Loucy (cell line): ENCODE measurements at regions not wholly inside any gene's neighbourhood (a gene's known extent, or its start where the extent isn't known, plus 50 kb on each side); places are given as distances from the start of the nearest gene placed in this dataset.

Experiments used
- H2AFZ ChIP-seq: fragments of 200-600 bp; sonication (generic); 2 replicates; pipeline ENCODE4 v1.6.0; 2016; ENCODE audit warnings: antibody characterized with exemption, mild to moderate bottlenecking, low read length, moderate library complexity
- H3F3A ChIP-seq: fragments of 200-600 bp; 2 replicates; pipeline ENCODE4 v1.6.0; 2016; ENCODE audit warnings: antibody characterized with exemption, low read depth, mild to moderate bottlenecking
- H3K27me3 ChIP-seq: fragments of 200-600 bp; sonication (generic); 2 replicates; pipeline ENCODE4 v1.6.1; 2014; ENCODE audit warnings: low read length, mild to moderate bottlenecking; ENCODE audit not compliant: insufficient read depth, poor library complexity, severe bottlenecking
- H3K36me3 ChIP-seq: fragments of 200-600 bp; sonication (generic); 2 replicates; pipeline ENCODE4 v1.6.1; 2016; ENCODE audit warnings: low read length; ENCODE audit not compliant: insufficient read depth
- H3K4me1 ChIP-seq: fragments of 200-600 bp; sonication (generic); 2 replicates; pipeline ENCODE4 v1.5.1; 2014; ENCODE audit warnings: low read length, mild to moderate bottlenecking; ENCODE audit not compliant: insufficient read depth, poor library complexity, severe bottlenecking
- H3K4me2 ChIP-seq: fragments of 200-600 bp; sonication (generic); 2 replicates; pipeline ENCODE4 v1.6.0; 2014; ENCODE audit warnings: antibody characterized with exemption, low read length, low read depth, mild to moderate bottlenecking; ENCODE audit not compliant: poor library complexity, severe bottlenecking
- H3K4me3 ChIP-seq: fragments of 200-600 bp; sonication (generic); 2 replicates; pipeline ENCODE4 v1.5.1; 2014; ENCODE audit warnings: low read length, mild to moderate bottlenecking, mixed read lengths; ENCODE audit not compliant: poor library complexity, severe bottlenecking
- H3K79me2 ChIP-seq: fragments of 200-600 bp; sonication (generic); 2 replicates; pipeline ENCODE4 v1.6.1; 2014; ENCODE audit warnings: low read length; ENCODE audit not compliant: insufficient read depth
- H3K9ac ChIP-seq: fragments of 200-600 bp; sonication (generic); 2 replicates; pipeline ENCODE4 v1.6.0; 2014; ENCODE audit warnings: mild to moderate bottlenecking, low read depth, low read length, moderate library complexity; ENCODE audit not compliant: poor library complexity, severe bottlenecking
- H3K9me2 ChIP-seq: fragments of 200-600 bp; sonication (generic); replicated peaks from 2 replicates; pipeline ENCODE4 v1.6.1; 2016; ENCODE audit warnings: low read depth, low read length, mixed read lengths
- H3K9me3 ChIP-seq: fragments of 200-600 bp; sonication (generic); 2 replicates; pipeline ENCODE4 v1.6.1; 2014; ENCODE audit warnings: mild to moderate bottlenecking, antibody characterized with exemption, low read length, low read depth; ENCODE audit not compliant: insufficient read depth
- H4K20me1 ChIP-seq: fragments of 200-600 bp; sonication (generic); 2 replicates; pipeline ENCODE4 v1.6.0; 2014; ENCODE audit warnings: antibody characterized with exemption, low read length, mild to moderate bottlenecking; ENCODE audit not compliant: insufficient read depth, poor library complexity, severe bottlenecking
- CTCF ChIP-seq: fragments of 200-600 bp; sonication (generic); conservative IDR thresholded peaks from 2 replicates; pipeline ENCODE4 v1.5.1; 2014; ENCODE audit warnings: mild to moderate bottlenecking, antibody characterized with exemption, low read length
- EZH2phosphoT487 ChIP-seq: fragments of 200-600 bp; IDR thresholded peaks from 2 replicates; pipeline ENCODE4 v1.6.1; 2018; ENCODE audit warnings: antibody characterized with exemption, mild to moderate bottlenecking, moderate library complexity, borderline replicate concordance

GRCh38 chr9:16320338-16320902, 550.0 kb downstream of the BNC2 start:
- H3K4me1 ChIP-seq: no peaks in the 10 kb centered on the region
- no peaks in the 10 kb centered on the region for H3K27me3 ChIP-seq
- H3K79me2 ChIP-seq: no peaks in the 10 kb centered on the region
- H2AFZ ChIP-seq: no peak overlapping the region
- no peaks in the 10 kb centered on the region for H3K9me3 ChIP-seq
- no peaks in the 10 kb centered on the region for H3F3A ChIP-seq
- H3K4me2 ChIP-seq: no peak overlapping the region
- no peaks in the 10 kb centered on the region for H3K36me3 ChIP-seq
- H4K20me1 ChIP-seq: no peaks in the 10 kb centered on the region
- H3K4me3 ChIP-seq: no peak overlapping the region
- TF ChIP-seq EZH2phosphoT487 (no peak), CTCF (no peak)
- H3K9ac ChIP-seq: no peak overlapping the region
- H3K9me2 ChIP-seq: no peaks in the 10 kb centered on the region

DNA sequence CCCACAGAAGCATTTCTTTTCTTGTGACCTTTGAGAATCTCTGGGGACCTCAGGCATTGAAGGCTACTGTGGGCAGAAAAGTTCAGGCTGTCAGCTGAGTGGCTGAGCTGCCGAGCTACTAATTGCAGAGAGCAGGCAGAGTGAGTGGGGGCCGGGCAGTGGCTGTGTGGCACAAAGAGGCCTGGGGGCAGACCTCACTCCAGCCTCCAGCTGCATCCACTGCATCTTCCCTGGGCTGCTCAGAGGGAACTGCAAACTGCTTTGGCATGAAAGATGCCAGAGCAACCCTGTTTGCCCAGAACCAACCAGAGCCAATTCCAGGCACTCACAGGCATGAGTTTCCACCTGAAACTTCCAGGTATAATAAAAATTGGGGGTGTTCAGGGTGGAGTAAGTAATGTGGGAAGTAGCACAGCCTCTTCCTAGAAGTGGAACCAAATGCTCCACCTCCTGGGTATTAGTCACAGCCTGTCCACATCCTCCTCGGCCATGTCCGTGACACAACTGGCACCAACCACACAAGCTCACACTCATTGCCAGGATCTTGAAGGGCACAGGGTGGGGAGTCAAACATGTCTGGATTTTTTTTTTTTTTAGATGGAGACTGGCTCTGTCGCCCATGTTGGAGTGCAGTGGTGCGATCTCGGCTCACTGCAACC, 548.9 kb downstream of the BNC2 start:
- Histone ChIP-seq H4K20me1 (no peaks in the 10 kb centered on the region), H3K4me2 (no peak overlapping the region), H3K9ac (no peak overlapping the region), H3K9me3 (no peaks in the 10 kb centered on the region), H3K9me2 (no peaks in the 10 kb centered on the region), H3K36me3 (no peaks in the 10 kb centered on the region), H3K27me3 (no peaks in the 10 kb centered on the region), H3K4me3 (no peak overlapping the region), H3K79me2 (no peaks in the 10 kb centered on the region), H2AFZ (no peak overlapping the region), H3F3A (no peaks in the 10 kb centered on the region), H3K4me1 (no peaks in the 10 kb centered on the region)
- TF ChIP-seq EZH2phosphoT487: no peak

DNA sequence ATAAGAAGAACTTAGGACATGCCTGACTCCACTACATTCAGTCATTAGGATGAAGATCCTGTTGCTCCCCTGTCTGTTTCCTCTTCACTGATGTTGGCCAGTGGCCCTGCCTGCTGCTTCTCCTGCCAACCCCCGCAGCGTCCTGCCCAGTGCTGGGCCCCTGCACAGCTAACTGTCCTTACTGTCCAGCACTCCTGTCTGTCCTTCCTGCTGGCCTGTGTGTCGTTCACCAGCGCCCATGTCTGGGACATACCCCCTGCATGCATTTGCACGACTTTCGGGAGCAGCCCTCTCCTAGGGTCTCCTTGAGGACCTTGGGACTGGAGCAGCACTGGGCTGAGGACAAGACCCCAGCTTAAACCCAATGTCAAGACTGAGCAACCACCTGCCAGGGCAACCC, 547.6 kb downstream of the BNC2 start:
- no peak overlapping the region for H2AFZ ChIP-seq
- no peak for TF ChIP-seq EZH2phosphoT487
- no peak for TF ChIP-seq CTCF
- no peaks in the 10 kb centered on the region for H3F3A ChIP-seq
- no peak overlapping the region for H3K4me3 ChIP-seq
- no peak overlapping the region for H3K4me2 ChIP-seq
- no peaks in the 10 kb centered on the region for H3K9me3 ChIP-seq
- no peaks in the 10 kb centered on the region for H4K20me1 ChIP-seq
- no peaks in the 10 kb centered on the region for H3K9me2 ChIP-seq
- no peaks in the 10 kb centered on the region for H3K36me3 ChIP-seq
- H3K9ac ChIP-seq: no peak overlapping the region
- no peaks in the 10 kb centered on the region for H3K27me3 ChIP-seq
- no peaks in the 10 kb centered on the region for H3K79me2 ChIP-seq
- H3K4me1 ChIP-seq: no peaks in the 10 kb centered on the region

GRCh38 chr9:16325966-16326365, 544.5 kb downstream of the BNC2 start:
- no peak overlapping the region for H3K4me2 ChIP-seq
- H3F3A ChIP-seq: no peaks in the 10 kb centered on the region
- H4K20me1 ChIP-seq: no peaks in the 10 kb centered on the region
- H3K36me3 ChIP-seq: no peaks in the 10 kb centered on the region
- H3K79me2 ChIP-seq: no peaks in the 10 kb centered on the region
- TF ChIP-seq CTCF (no peak), EZH2phosphoT487 (no peak)
- H3K9me3 ChIP-seq: no peaks in the 10 kb centered on the region
- H3K9me2 ChIP-seq: no peaks in the 10 kb centered on the region
- no peak overlapping the region for H3K9ac ChIP-seq
- no peak overlapping the region for H2AFZ ChIP-seq
- no peaks in the 10 kb centered on the region for H3K4me1 ChIP-seq
- no peaks in the 10 kb centered on the region for H3K27me3 ChIP-seq
- H3K4me3 ChIP-seq: no peak overlapping the region
